NB4 (cell line): ENCODE measurements at regions not wholly inside any gene's neighbourhood (a gene's known extent, or its start where the extent isn't known, plus 50 kb on each side); places are given as distances from the start of the nearest gene placed in this dataset.
A peak's percentile ranks its signal among the peaks of the same experiment; 100 is the strongest.

Source experiments
- DNase-seq: peaks from one replicate; pipeline ENCODE4 v3.0.0; 2010; ENCODE audit warnings: low read depth
- H3K4me3 ChIP-seq: one replicate; pipeline ENCODE4 v1.5.1; 2011; ENCODE audit warnings: mild to moderate bottlenecking, low read depth, low read length, moderate library complexity
- CTCF ChIP-seq: IDR thresholded peaks from one replicate; pipeline ENCODE4 v1.5.1; 2012; ENCODE audit warnings: low read depth, low read length
- MAX ChIP-seq: IDR thresholded peaks from 2 replicates; pipeline ENCODE4 v1.6.1; 2011; ENCODE audit warnings: low read depth, low read length
- MYC ChIP-seq: IDR thresholded peaks from 2 replicates; pipeline ENCODE4 v1.6.1; 2011; ENCODE audit warnings: low read depth, low read length
- POLR2A ChIP-seq: IDR thresholded peaks from 2 replicates; pipeline ENCODE4 v1.6.1; 2011; ENCODE audit warnings: mild to moderate bottlenecking; ENCODE audit not compliant: insufficient read length; ENCODE audit errors: extremely low read depth

- no peak for DNase-seq
- H3K4me3 ChIP-seq = no peak overlapping the region
- TF ChIP-seq CTCF (no peak), MYC (no peak), POLR2A (no peak)
These were observed 316.6 kb upstream of the UBE2E2 start for GRCh38 chr3:22886439-22887068.

- no peak for TF ChIP-seq MYC
- no peak for TF ChIP-seq POLR2A
- no peak for TF ChIP-seq MAX
- TF ChIP-seq CTCF = peak; percentile 55
- DNase-seq = peak; percentile 49
- no peak overlapping the region for H3K4me3 ChIP-seq
These were observed 315.3 kb upstream of the UBE2E2 start for GRCh38 chr3:22887664-22888291.

GRCh38 chr3:22893101-22893500 is 310.0 kb upstream of the UBE2E2 start:
- H3K4me3 ChIP-seq = no peak overlapping the region
- TF ChIP-seq POLR2A (no peak), CTCF (no peak), MYC (no peak), MAX (no peak)
- no peak for DNase-seq

- no peak overlapping the region for H3K4me3 ChIP-seq
- TF ChIP-seq MYC (no peak), CTCF (no peak), POLR2A (no peak), MAX (no peak)
- DNase-seq = no peak
These were observed 309.3 kb upstream of the UBE2E2 start for GRCh38 chr3:22893644-22894325.

- DNase-seq = no peak
- no peak for TF ChIP-seq POLR2A
- TF ChIP-seq CTCF = no peak
- no peak overlapping the region for H3K4me3 ChIP-seq
These were observed 308.3 kb upstream of the UBE2E2 start for GRCh38 chr3:22894865-22895264.
